ENCODE measurements at regions not wholly inside any gene's neighbourhood (a gene's known extent, or its start where the extent isn't known, plus 50 kb on each side); places are given as distances from the start of the nearest gene placed in this dataset.

GRCh38 chr2:191757208-191757607 is 79.3 kb downstream of the NABP1 start:
- TF ChIP-seq EZH2 (IDR thresholded peaks at IDR 0.05; ENCODE audit: low read length) (no peak), CTCF (optimal IDR thresholded peaks at IDR 0.05 in 1 of 3, IDR thresholded peaks at IDR 0.05 in 1 of 3, conservative IDR thresholded peaks at IDR 0.05 in 1 of 3; ENCODE audit: extremely low read depth in 1 of 3, insufficient read depth in 2 of 3, low read length in 3 of 3) (no peak)
- no peaks in the 10 kb centered on the region for H3K36me3 ChIP-seq (ENCODE audit: control insufficient read depth in 2 of 2, extremely low read depth in 1 of 2, insufficient read depth in 2 of 2, low read length in 2 of 2)
- no peaks in the 10 kb centered on the region for H3K27me3 ChIP-seq (ENCODE audit: control insufficient read depth, extremely low read depth, insufficient read depth, low read length)
- H3K27ac ChIP-seq (ENCODE audit: control insufficient read depth, insufficient read depth, low read length) = no peak overlapping the region
- H3K9me1 ChIP-seq (ENCODE audit: control insufficient read depth, extremely low read depth, insufficient read depth, low read length) = no peaks in the 10 kb centered on the region
- no peaks in the 10 kb centered on the region for H3K79me2 ChIP-seq (ENCODE audit: control insufficient read depth, insufficient read depth, low read length)
- H3K4me3 ChIP-seq (ENCODE audit: control insufficient read depth in 2 of 3, extremely low read depth in 1 of 3, insufficient read depth in 2 of 3, low read depth in 1 of 3, low read length in 3 of 3) = no peak overlapping the region
- DNase-seq (ENCODE audit: low read depth, low spot score) = no peak
- H3K9ac ChIP-seq (ENCODE audit: control insufficient read depth, extremely low read depth, insufficient read depth, low read length) = no peak overlapping the region
- H3K9me3 ChIP-seq (ENCODE audit: control insufficient read depth, low read depth, low read length) = no peaks in the 10 kb centered on the region
- FAIRE-seq = no peak
- H3K4me2 ChIP-seq (ENCODE audit: control insufficient read depth, extremely low read depth, insufficient read depth, low read depth, low read length) = no peak overlapping the region
- no peak overlapping the region for H2AFZ ChIP-seq (ENCODE audit: control insufficient read depth, low read length)
- H3K4me1 ChIP-seq (ENCODE audit: control insufficient read depth, extremely low read depth, insufficient read depth, low read length) = peaks cover 15% of the 10 kb centered on the region
- no peaks in the 10 kb centered on the region for H4K20me1 ChIP-seq (ENCODE audit: control insufficient read depth, extremely low read depth, insufficient read depth, low read length)
- dilution Hi-C loops (cut with MboI; ENCODE audit: extremely low pct_ligation_motif_present, low sequenced_read_pairs) = no loop called here

GRCh38 chr2:191758518-191759507 is 80.9 kb downstream of the NABP1 start:
- Histone ChIP-seq H4K20me1 (ENCODE audit: control insufficient read depth, extremely low read depth, insufficient read depth, low read length) (no peaks in the 10 kb centered on the region), H3K4me1 (ENCODE audit: control insufficient read depth, extremely low read depth, insufficient read depth, low read length) (peaks cover 15% of the 10 kb centered on the region), H3K9me1 (ENCODE audit: control insufficient read depth, extremely low read depth, insufficient read depth, low read length) (no peaks in the 10 kb centered on the region), H3K4me2 (ENCODE audit: control insufficient read depth, extremely low read depth, insufficient read depth, low read depth, low read length) (peak overlapping the region; percentile 80), H3K4me3 (ENCODE audit: control insufficient read depth in 2 of 3, extremely low read depth in 1 of 3, insufficient read depth in 2 of 3, low read depth in 1 of 3, low read length in 3 of 3) (peak overlapping the region in 2 of 3 experiments; percentile 18 to 29), H3K9me3 (ENCODE audit: control insufficient read depth, low read depth, low read length) (no peaks in the 10 kb centered on the region), H3K9ac (ENCODE audit: control insufficient read depth, extremely low read depth, insufficient read depth, low read length) (peak overlapping the region; percentile 45), H3K27ac (ENCODE audit: control insufficient read depth, insufficient read depth, low read length) (peak overlapping the region; percentile 77), H3K36me3 (ENCODE audit: control insufficient read depth in 2 of 2, extremely low read depth in 1 of 2, insufficient read depth in 2 of 2, low read length in 2 of 2) (no peaks in the 10 kb centered on the region), H3K27me3 (ENCODE audit: control insufficient read depth, extremely low read depth, insufficient read depth, low read length) (no peaks in the 10 kb centered on the region), H3K79me2 (ENCODE audit: control insufficient read depth, insufficient read depth, low read length) (no peaks in the 10 kb centered on the region), H2AFZ (ENCODE audit: control insufficient read depth, low read length) (peak overlapping the region; percentile 92)
- peak; percentile 88 to 97 (median 89) for TF ChIP-seq CTCF (optimal IDR thresholded peaks at IDR 0.05 in 1 of 3, IDR thresholded peaks at IDR 0.05 in 1 of 3, conservative IDR thresholded peaks at IDR 0.05 in 1 of 3; ENCODE audit: extremely low read depth in 1 of 3, insufficient read depth in 2 of 3, low read length in 3 of 3)
- no peak for TF ChIP-seq EZH2 (IDR thresholded peaks at IDR 0.05; ENCODE audit: low read length)
- dilution Hi-C loops (cut with MboI; ENCODE audit: extremely low pct_ligation_motif_present, low sequenced_read_pairs) = no loop called here
- DNase-seq (ENCODE audit: low read depth, low spot score) (peak; percentile 9), FAIRE-seq (peak; percentile 98)

Data from keratinocyte (primary cell).